Activated naive CD8-positive, alpha-beta T cell treated with anti-CD3 and anti-CD28 coated beads, Interleukin-2, amount 50 U/mL, for 24 hours (primary cell): ENCODE measurements at regions not wholly inside any gene's neighbourhood (a gene's known extent, or its start where the extent isn't known, plus 50 kb on each side); places are given as distances from the start of the nearest gene placed in this dataset.

Source experiments
- ATAC-seq: fragments of 150-1000 bp; cut with Tn5 transposase; one replicate; pipeline ENCODE4 v1.10.0; 2021
- DNase-seq: peaks from one replicate; pipeline ENCODE4 v3.0.0; 2021
- H3K27ac Mint-ChIP-seq: one replicate; pipeline ENCODE4 v1.8.0; 2021; ENCODE audit warnings: mild to moderate bottlenecking, mixed read lengths
- H3K27me3 Mint-ChIP-seq: one replicate; pipeline ENCODE4 v1.8.0; 2021; ENCODE audit warnings: mixed read lengths
- H3K36me3 Mint-ChIP-seq: one replicate; pipeline ENCODE4 v1.8.0; 2021; ENCODE audit warnings: low read depth, mixed read lengths
- H3K4me1 Mint-ChIP-seq: one replicate; pipeline ENCODE4 v1.8.0; 2021; ENCODE audit warnings: mixed read lengths
- H3K4me3 Mint-ChIP-seq: one replicate; pipeline ENCODE4 v1.8.0; 2021; ENCODE audit warnings: mild to moderate bottlenecking, moderate library complexity, mixed read lengths
- H3K9me3 Mint-ChIP-seq: one replicate; pipeline ENCODE4 v1.8.0; 2021; ENCODE audit warnings: mixed read lengths

DNA sequence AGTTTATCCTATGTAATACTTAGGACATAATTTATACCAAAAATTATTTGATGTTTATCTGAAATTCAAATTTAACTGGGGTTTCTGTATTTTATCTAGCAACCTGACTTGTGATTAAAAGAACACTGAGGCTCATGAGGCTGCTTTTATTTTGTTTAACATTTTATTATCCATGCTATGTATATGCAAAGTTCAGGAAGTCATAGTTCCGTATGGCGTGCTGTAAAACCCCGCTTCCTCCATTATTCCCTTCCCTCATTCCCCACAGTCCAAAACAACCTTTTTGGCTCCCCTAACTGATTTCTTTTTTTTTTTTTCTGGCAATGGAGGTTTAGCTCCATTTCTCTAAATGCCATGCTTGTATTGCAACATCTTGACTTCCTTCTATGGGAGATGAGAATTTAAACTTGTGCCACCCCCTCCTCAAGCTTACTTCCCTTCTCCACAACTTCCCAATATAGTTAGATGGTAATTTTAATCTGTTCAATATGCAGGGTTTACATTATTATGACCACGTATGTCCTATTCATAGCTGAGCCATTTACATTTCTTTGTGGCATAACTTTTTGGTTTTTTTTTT is 138.0 kb upstream of the DNAH14 start:
- Mint-ChIP-seq H3K4me3 (no peak overlapping the region), H3K27ac (no peak overlapping the region), H3K27me3 (no peaks in the 10 kb centered on the region), H3K36me3 (no peaks in the 10 kb centered on the region), H3K9me3 (no peaks in the 10 kb centered on the region), H3K4me1 (peaks cover 2% of the 10 kb centered on the region)
- ATAC-seq (no peak), DNase-seq (no peak)

DNA sequence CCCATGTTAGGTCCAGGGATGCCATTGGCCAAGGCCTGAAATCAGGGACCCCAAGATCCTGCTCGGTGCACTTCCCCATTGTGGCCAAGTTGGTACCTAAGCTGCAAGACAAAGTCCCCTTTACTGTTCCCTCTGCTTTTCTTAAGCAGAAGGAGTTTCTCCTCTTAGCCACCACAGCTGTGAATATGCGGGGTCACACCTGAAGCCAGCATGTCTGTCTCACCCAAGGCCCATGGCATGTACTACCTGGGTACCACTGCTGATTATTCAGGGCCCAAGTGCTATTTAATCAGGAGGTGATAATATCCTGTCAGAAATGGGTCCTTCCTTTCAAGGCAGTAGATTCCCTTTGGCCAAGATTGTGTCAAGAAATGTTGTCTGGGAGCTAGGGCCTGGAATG is 133.9 kb upstream of the DNAH14 start:
- no peak overlapping the region for H3K27ac Mint-ChIP-seq
- DNase-seq (no peak), ATAC-seq (no peak)
- no peaks in the 10 kb centered on the region for H3K9me3 Mint-ChIP-seq
- peaks cover 2% of the 10 kb centered on the region for H3K27me3 Mint-ChIP-seq
- no peak overlapping the region for H3K4me3 Mint-ChIP-seq
- no peaks in the 10 kb centered on the region for H3K4me1 Mint-ChIP-seq
- H3K36me3 Mint-ChIP-seq = no peaks in the 10 kb centered on the region

DNA sequence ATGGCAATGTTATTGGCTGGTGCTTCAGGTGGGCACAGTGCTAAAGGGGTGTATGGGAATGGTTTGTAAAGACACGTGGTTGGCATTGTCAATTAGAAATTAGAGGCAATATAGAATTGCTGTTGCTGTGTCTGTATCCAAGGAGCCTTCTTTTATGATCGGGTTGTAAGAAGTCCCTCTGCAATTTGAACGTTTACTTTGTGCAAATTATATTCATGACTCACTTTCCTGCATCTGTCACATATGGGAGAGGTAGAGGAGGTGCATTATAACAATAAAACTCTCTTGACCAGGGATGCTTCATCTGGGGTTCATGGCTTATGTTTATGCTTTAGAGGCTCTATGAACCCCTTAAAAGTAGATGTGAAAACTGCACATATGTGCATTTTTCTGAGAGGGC is 130.4 kb upstream of the DNAH14 start:
- H3K9me3 Mint-ChIP-seq = no peaks in the 10 kb centered on the region

DNA sequence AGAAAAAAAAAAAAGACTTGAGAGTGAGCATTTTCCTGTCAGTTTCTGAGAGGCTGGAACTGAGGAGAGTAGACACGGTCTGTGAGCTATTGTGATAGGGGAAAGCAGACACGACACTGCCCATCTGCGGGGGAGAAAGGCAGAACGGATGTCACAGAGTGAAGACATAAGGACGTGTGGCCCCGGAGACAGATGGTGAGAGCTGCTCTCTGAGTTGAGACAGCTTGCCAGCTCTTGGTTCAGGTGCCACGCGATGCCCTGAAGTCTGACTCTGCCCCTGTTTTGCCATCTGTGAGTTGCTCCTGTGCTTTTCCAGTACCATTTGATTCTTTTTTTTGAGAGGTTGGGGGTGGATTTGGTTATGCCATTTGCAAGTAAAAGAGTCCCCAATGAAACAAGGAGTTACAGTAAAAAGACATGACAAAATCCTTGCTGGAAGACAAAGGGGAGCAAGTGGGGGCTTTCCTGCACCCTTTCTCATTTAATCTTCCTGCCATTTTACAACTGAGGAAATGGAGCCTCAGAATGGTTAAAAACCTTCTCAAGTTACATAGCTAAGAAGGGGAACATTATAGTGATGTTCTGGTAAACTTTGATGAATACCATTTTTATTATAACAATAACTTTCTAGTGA is 128.9 kb upstream of the DNAH14 start:
- H3K36me3 Mint-ChIP-seq = no peaks in the 10 kb centered on the region
- peaks cover 8% of the 10 kb centered on the region for H3K27me3 Mint-ChIP-seq
- peaks cover 11% of the 10 kb centered on the region for H3K4me1 Mint-ChIP-seq
- no peak for DNase-seq
- no peak for ATAC-seq
- no peak overlapping the region for H3K27ac Mint-ChIP-seq
- H3K4me3 Mint-ChIP-seq = no peak overlapping the region
- H3K9me3 Mint-ChIP-seq = no peaks in the 10 kb centered on the region

More for the DNA sequence above, 130.4 kb upstream of the DNAH14 start:
- DNase-seq (no peak), ATAC-seq (no peak)
- H3K27me3 Mint-ChIP-seq = peaks cover 3% of the 10 kb centered on the region
- H3K36me3 Mint-ChIP-seq = no peaks in the 10 kb centered on the region
- no peak overlapping the region for H3K27ac Mint-ChIP-seq
- no peak overlapping the region for H3K4me3 Mint-ChIP-seq
- H3K4me1 Mint-ChIP-seq = peaks cover 3% of the 10 kb centered on the region

DNA sequence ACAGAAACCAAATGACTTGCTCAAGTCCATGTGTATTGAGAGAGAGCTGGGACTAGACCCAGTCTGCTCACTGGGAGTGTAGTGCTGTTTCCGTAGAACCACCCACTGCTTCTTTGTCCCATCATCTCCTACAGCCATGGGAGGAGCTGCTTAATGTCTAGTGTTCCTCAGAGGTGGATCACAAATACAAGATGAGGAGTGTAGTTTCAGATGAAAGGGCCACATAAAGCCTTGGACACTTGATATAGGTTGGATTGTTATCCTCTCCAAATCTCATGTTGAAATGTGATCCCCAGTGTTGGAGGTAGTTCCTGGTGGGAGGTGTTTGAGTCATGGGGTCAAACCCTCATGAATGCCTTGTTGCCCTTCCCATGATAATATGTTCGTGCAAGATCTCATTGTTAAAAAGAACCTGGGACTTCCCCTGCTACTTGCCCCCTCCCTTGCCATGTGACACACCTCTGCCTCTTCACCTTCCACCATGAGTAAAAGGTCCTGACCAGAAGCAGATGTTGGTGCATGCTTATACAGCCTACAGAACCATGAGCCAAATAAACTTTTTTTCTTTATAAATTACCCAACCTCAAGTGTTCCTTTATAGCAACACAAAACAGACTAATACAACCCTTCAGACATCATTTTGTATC is 127.5 kb upstream of the DNAH14 start:
- ATAC-seq (no peak), DNase-seq (no peak)
- peaks cover 11% of the 10 kb centered on the region for H3K4me1 Mint-ChIP-seq
- H3K27me3 Mint-ChIP-seq = peaks cover 10% of the 10 kb centered on the region
- no peak overlapping the region for H3K27ac Mint-ChIP-seq
- no peak overlapping the region for H3K4me3 Mint-ChIP-seq
- no peaks in the 10 kb centered on the region for H3K9me3 Mint-ChIP-seq
- no peaks in the 10 kb centered on the region for H3K36me3 Mint-ChIP-seq

DNA sequence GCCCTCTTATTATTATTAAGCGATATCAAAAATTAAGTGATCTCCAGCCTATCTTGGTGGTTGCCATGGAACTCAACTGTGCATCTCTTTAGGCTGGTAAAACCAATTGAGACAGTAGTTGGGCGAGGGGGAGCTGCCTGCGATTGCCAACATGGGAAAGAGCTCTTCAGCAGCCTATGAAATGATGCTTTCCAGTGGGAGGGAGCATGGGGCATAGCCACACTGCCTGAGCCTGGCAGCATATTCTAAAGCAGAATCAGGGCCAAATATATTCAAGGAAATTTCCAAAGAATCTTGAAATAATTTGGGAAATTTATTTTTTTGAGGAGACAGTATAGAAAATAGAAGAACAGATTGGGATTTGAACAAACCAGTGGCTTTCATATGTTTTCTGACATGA is 126.9 kb upstream of the DNAH14 start:
- Mint-ChIP-seq H3K9me3 (no peaks in the 10 kb centered on the region), H3K27me3 (peaks cover 15% of the 10 kb centered on the region), H3K36me3 (no peaks in the 10 kb centered on the region), H3K4me3 (no peak overlapping the region), H3K4me1 (peaks cover 11% of the 10 kb centered on the region), H3K27ac (no peak overlapping the region)
- ATAC-seq (no peak), DNase-seq (no peak)

DNA sequence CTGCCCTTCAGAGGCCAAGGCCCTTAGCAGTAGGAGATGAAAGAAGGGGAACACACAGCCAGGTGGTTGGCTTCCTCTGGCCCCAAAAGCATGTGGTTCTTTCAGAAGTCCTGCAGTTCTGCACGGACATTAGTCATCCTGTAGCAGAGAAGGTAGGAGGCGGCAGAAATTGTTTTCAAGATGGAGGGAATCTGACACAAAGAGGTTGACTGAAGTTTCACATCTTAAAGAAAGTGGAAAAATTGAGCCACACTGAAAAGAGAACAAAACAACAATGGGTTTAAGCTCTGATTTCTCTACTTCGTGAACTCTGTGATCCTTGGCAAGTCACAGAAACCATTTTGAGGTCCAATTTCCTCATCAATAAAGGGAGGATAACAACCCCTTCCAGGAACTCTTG is 125.3 kb upstream of the DNAH14 start:
- Mint-ChIP-seq H3K9me3 (no peaks in the 10 kb centered on the region), H3K4me3 (no peak overlapping the region), H3K27me3 (peaks cover 13% of the 10 kb centered on the region), H3K36me3 (no peaks in the 10 kb centered on the region), H3K27ac (peak overlapping the region; percentile 31), H3K4me1 (peaks cover 11% of the 10 kb centered on the region)
- peak; percentile 58 for ATAC-seq
- DNase-seq = no peak

DNA sequence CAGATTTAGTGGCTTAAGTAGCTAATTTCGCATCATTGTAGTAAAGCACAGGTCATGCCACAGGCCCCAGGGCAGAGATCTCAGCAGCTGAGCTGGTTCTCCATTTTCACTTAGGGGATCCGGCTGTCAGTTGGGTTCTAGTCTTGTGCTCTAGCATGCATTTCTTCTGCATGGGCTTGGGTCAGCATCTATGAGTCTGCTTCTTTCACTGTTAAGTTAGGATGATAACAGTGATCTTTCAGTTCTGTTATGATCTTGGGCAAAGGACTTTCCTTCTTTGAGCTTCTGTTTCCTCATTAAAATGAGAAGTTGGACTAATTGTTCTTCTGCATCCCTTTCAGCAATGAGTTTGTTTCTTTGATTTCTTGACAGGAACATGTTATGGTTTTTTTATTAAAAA is 123.6 kb upstream of the DNAH14 start:
- no peaks in the 10 kb centered on the region for H3K9me3 Mint-ChIP-seq
- ATAC-seq (no peak), DNase-seq (no peak)
- no peak overlapping the region for H3K4me3 Mint-ChIP-seq
- H3K27ac Mint-ChIP-seq = no peak overlapping the region
- H3K36me3 Mint-ChIP-seq = no peaks in the 10 kb centered on the region
- H3K4me1 Mint-ChIP-seq = peaks cover 11% of the 10 kb centered on the region
- H3K27me3 Mint-ChIP-seq = peaks cover 13% of the 10 kb centered on the region

DNA sequence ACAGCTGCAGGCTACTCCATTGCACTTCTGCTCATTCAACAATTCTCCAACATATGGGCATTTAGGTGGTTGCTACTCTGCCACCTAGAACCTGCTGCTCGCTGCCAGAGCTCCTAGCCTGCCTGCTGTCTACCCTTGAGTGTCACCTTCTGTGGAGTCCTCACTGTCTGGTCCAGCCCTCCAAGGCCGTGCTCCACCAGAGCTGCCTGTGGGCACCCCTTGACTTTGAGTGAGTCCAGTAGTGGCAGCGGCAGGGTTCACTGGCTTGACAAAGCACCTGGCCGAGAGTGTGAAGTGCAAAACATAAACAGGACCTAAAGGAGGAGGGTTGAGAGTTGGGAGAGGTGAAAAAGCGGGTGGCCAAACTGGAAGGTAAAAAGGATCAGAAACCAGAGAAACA is 120.3 kb upstream of the DNAH14 start:
- H3K4me1 Mint-ChIP-seq = peaks cover 7% of the 10 kb centered on the region
- H3K27ac Mint-ChIP-seq = no peak overlapping the region
- peaks cover 11% of the 10 kb centered on the region for H3K27me3 Mint-ChIP-seq
- no peaks in the 10 kb centered on the region for H3K36me3 Mint-ChIP-seq
- no peak overlapping the region for H3K4me3 Mint-ChIP-seq
- ATAC-seq (no peak), DNase-seq (no peak)
- H3K9me3 Mint-ChIP-seq = peaks cover 8% of the 10 kb centered on the region

DNA sequence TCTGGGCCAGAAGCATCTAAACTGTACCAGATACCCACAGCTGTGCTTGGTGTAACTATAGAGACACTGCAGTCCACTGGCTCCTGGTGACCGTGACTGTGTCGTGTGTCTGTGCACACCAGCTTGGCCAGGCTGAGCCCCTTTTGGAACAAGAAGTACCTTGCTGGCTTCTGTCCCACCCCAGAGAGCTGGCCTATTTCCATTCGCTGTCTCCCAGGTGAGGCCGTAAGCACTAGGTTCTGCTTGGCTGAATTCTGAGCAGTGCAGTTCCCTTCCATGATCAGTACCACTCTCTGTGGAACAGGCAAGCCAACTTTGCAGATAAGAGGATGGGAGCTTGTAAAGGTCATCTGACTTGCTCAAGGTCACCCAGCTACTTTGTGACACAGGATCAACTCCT is 119.9 kb upstream of the DNAH14 start:
- H3K4me1 Mint-ChIP-seq = peaks cover 2% of the 10 kb centered on the region
- ATAC-seq (no peak), DNase-seq (no peak)
- H3K36me3 Mint-ChIP-seq = no peaks in the 10 kb centered on the region
- H3K27ac Mint-ChIP-seq = no peak overlapping the region
- H3K9me3 Mint-ChIP-seq = peaks cover 8% of the 10 kb centered on the region
- H3K4me3 Mint-ChIP-seq = no peak overlapping the region
- H3K27me3 Mint-ChIP-seq = peaks cover 9% of the 10 kb centered on the region

DNA sequence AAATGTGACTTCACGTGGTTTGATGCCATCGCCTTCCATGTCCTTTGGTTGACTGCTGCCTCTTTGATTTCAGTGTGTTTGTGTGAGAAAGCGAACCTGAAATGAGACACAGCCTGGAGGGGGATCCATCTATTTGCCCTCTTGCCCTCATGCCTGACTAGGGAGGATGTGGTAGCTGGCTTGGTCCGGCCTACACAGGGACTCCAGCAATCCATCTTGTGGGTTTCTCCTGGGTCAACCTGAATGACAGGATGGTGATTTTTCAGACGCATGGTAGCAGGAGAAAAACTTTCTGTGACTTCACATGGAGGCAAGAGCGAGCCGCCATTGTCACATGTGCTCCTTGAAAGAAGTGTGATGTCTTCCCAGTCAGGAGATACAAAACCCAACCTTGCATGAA is 117.9 kb upstream of the DNAH14 start:
- no peak for ATAC-seq
- DNase-seq = no peak
- Mint-ChIP-seq H3K36me3 (no peaks in the 10 kb centered on the region), H3K4me3 (no peak overlapping the region), H3K27me3 (peaks cover 11% of the 10 kb centered on the region), H3K4me1 (no peaks in the 10 kb centered on the region), H3K27ac (no peak overlapping the region), H3K9me3 (peaks cover 8% of the 10 kb centered on the region)

DNA sequence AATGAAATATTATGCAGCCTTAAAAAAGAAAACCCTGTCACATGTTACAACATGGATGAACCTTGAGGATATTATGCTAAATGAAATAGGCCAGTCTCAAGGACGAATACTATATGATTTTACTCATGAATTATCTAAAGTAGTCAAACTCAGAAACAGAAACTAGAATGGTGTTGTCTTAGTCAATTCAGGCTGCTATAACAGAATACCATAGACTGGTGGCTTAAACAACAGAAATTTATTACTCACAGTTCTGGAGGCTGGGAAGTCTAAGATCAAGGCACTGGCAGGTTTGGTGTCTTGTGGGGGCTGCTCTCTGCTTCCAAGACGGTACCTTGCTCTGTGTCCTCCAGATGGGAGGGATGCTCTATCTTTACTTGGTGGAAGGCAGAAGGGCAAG is 113.8 kb upstream of the DNAH14 start:
- H3K4me1 Mint-ChIP-seq = no peaks in the 10 kb centered on the region
- ATAC-seq (no peak), DNase-seq (no peak)
- no peaks in the 10 kb centered on the region for H3K36me3 Mint-ChIP-seq
- peaks cover 8% of the 10 kb centered on the region for H3K9me3 Mint-ChIP-seq
- peaks cover 13% of the 10 kb centered on the region for H3K27me3 Mint-ChIP-seq
- no peak overlapping the region for H3K4me3 Mint-ChIP-seq
- H3K27ac Mint-ChIP-seq = no peak overlapping the region

DNA sequence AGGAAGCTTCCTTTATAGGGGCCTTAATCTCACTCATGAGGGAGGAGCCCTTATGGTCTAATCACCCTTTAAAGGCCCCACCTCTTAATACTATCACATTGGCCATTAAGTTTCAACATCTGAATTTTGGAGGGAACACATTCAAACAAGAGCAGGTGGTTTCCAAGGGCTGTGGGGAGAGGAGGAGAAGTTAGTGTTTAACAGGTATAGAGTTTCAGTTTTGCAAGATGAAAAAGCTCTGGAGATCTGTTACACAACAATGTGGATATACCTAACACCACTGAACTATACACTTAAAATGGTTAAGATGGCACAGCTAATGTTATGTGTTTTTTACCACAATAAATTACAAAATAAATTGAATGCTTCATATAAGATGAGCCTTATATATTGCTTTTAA is 113.4 kb upstream of the DNAH14 start:
- H3K9me3 Mint-ChIP-seq = peaks cover 12% of the 10 kb centered on the region
- no peak overlapping the region for H3K4me3 Mint-ChIP-seq
- no peaks in the 10 kb centered on the region for H3K4me1 Mint-ChIP-seq
- DNase-seq (no peak), ATAC-seq (no peak)
- no peak overlapping the region for H3K27ac Mint-ChIP-seq
- H3K36me3 Mint-ChIP-seq = no peaks in the 10 kb centered on the region
- H3K27me3 Mint-ChIP-seq = peaks cover 13% of the 10 kb centered on the region

DNA sequence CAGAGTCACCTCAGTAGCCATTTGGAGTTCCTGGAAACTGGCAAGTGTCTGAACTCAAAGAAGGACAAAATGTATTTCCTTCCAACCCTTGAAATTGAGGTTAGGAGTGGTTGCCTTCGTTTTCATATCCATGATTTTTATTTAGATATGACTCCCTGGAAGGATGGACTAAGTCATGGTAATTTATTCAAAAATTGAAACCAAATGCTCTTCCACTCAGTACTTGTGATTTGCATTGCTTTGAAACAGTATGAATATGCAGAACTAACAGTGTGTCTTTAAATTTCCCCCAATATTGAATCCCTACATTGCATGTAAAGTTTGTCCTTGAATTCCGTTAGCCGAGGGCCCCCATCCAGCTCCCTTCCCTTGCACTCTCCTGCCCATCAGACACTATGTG is 112.1 kb upstream of the DNAH14 start:
- ATAC-seq (no peak), DNase-seq (no peak)
- Mint-ChIP-seq H3K4me1 (no peaks in the 10 kb centered on the region), H3K27ac (no peak overlapping the region), H3K9me3 (peaks cover 22% of the 10 kb centered on the region), H3K4me3 (no peak overlapping the region), H3K36me3 (no peaks in the 10 kb centered on the region), H3K27me3 (peaks cover 13% of the 10 kb centered on the region)

DNA sequence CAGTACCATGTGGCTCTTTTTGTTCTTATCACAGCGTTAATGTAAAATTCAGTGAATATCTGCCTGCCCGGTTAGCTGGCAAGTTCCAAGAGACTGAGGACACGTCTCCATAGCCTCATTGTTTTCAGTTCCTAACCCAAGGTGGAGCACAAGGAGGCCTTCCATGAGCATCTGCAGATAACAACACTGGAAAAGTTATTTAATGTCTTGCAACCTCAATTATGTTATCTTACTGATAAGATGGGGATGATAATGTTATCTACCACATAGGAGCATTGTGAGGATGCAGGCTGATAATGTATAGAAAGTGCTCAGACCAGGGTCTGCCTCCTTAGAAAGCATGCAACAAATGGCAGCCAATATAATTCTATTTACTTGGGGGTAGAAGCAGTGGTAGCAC is 109.6 kb upstream of the DNAH14 start:
- ATAC-seq (no peak), DNase-seq (no peak)
- Mint-ChIP-seq H3K4me3 (no peak overlapping the region), H3K27ac (no peak overlapping the region), H3K27me3 (peaks cover 8% of the 10 kb centered on the region), H3K36me3 (no peaks in the 10 kb centered on the region), H3K4me1 (no peaks in the 10 kb centered on the region), H3K9me3 (peaks cover 22% of the 10 kb centered on the region)
